Omental fat pad (tissue), 3 donors: ENCODE measurements at regions not wholly inside any gene's neighbourhood (a gene's known extent, or its start where the extent isn't known, plus 50 kb on each side); places are given as distances from the start of the nearest gene placed in this dataset.

Experiments
- ATAC-seq: fragments of 150-250 bp; one replicate; pipeline ENCODE4 v1.9.1; 2016; ENCODE audit warnings: mild to moderate bottlenecking, moderate library complexity; ENCODE audit not compliant: low FRiP score
- DNase-seq: peaks from one replicate; pipeline ENCODE4 v3.0.0-alpha.2; 2019; ENCODE audit warnings: low spot score
- TF ChIP-seq, protein P1 (sequence below), 3 donors: fragments of 450-650 bp; IDR thresholded peaks; one replicate each; pipeline ENCODE4 v1.5.1; 2016 to 2017; ENCODE audit warnings: antibody characterized with exemption in 3 of 3, mild to moderate bottlenecking in 3 of 3, moderate library complexity in 2 of 3

GRCh38 chr1:117694543-117694942 is 88.7 kb downstream of the TENT5C start:
- TF ChIP-seq, protein P1, sequence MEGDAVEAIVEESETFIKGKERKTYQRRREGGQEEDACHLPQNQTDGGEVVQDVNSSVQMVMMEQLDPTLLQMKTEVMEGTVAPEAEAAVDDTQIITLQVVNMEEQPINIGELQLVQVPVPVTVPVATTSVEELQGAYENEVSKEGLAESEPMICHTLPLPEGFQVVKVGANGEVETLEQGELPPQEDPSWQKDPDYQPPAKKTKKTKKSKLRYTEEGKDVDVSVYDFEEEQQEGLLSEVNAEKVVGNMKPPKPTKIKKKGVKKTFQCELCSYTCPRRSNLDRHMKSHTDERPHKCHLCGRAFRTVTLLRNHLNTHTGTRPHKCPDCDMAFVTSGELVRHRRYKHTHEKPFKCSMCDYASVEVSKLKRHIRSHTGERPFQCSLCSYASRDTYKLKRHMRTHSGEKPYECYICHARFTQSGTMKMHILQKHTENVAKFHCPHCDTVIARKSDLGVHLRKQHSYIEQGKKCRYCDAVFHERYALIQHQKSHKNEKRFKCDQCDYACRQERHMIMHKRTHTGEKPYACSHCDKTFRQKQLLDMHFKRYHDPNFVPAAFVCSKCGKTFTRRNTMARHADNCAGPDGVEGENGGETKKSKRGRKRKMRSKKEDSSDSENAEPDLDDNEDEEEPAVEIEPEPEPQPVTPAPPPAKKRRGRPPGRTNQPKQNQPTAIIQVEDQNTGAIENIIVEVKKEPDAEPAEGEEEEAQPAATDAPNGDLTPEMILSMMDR (IDR thresholded peaks at IDR 0.05), result no peak
- no peak for DNase-seq
- ATAC-seq, result no peak

DNA sequence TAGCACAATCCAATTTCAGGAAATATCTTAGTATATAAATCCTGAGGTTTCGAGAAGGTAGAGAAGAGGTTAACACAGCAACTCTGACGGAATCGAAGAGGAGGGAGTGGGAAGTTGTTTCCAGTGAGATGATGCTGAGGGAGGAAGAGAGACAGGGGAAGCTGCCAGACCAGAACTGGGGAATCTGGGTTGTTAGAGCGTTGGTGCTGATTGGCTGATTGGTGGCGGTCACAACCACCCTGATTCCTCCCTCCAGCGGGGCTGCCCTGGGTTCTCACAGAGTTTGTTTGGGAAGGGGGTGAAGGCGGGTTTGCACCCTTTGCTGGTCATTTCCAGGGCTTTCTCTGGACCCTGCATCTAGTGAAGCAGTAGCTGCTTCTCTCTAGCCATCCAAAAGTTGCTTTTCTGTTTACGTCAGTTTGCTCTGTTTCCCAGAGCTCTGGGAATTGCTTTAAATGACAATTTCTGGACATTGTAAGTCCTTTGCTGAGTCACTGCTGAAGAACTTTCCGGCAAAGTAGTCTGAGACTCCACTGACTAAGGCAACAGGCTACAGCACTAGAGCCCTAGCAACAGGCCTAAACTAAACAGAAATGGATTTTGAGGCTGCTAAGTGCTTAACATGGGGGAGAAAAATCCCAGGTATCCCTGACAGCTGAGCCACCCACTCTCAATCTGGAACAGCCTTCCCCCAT is 90.1 kb downstream of the TENT5C start:
- no peak for DNase-seq
- TF ChIP-seq, protein P1 (IDR thresholded peaks at IDR 0.05), result no peak
- ATAC-seq, result peak; percentile 86

- DNase-seq (no peak), ATAC-seq (peak; percentile 43)
- TF ChIP-seq, protein P1 (IDR thresholded peaks at IDR 0.05), result no peak
Observed at GRCh38 chr1:117696561-117696960, 90.7 kb downstream of the TENT5C start.

DNA sequence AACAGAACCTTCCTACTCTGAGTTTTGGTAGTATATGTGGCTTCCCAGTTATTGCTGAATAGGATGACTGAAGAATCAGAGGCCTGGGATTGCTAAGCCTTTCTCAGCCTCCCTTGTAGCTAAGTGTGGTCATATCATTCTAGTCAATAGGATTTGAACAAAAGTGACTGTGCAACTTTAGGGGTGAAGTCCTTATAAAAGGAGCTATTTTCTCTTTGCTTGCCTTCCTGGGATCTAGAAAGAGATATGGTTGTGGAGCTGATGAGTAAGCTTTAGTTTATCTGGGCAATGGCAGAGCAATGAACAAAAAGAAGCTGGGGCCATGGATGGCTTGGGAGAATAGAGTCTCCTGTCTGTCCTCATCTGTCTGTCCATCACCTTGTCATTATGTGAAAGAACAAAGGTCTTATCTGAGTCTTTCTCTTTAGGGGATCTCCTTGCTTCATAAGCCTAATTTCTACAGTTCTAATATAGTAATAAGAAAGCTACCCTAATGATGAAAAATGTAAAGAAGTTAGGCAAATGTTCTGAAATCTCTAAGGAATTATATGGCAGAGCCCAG is 91.5 kb downstream of the TENT5C start:
- TF ChIP-seq, protein P1 (IDR thresholded peaks at IDR 0.05), result no peak
- ATAC-seq (no peak), DNase-seq (no peak)

DNA sequence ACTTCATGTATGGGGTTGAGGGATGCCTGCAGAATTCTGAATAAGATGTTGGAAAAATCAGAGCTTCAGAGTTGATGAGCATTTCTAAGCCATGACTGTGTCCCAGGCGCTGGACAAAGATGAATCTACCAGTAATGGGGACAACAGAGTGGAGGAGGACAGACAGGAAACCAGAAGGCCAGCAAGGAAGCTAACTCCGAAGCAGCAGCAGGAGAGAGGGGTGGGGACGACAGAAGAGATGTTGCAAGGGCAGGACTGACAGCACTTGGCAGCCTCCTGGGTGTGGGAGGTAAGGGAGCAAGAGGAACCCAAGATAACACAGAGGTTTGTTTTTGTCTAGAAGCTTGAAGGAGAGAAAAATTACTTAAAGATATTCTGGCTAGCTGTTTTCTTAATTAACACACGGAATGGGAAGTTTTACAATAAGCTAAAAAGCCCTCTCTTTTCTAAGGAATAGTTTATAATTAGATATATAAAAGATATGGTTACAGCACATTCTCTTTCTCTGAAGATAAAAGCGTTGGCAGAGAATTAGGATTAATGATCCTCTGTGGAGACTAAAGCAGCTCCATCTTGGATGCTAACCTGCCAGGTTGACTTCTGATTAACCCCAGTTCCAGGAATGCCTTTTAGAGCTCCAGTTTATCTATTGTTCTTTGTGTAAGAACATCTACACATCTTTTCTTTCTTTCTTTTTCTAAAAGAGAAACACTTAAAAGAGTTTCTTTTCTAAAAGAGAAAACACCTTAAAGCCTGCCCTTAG is 92.7 kb downstream of the TENT5C start:
- DNase-seq, result no peak
- TF ChIP-seq, protein P1 (IDR thresholded peaks at IDR 0.05), result no peak
- peak; percentile 62 for ATAC-seq

- DNase-seq (no peak), ATAC-seq (no peak)
- TF ChIP-seq, protein P1 (IDR thresholded peaks at IDR 0.05), result no peak
Observed at GRCh38 chr1:117699953-117700352, 94.1 kb downstream of the TENT5C start.
